NCI-H526 treated with DMSO at 0.1 percent for 48 hours (cell line): ENCODE measurements at regions not wholly inside any gene's neighbourhood (a gene's known extent, or its start where the extent isn't known, plus 50 kb on each side); places are given as distances from the start of the nearest gene placed in this dataset.
"Not testable (repeated sequence)": the region's sequence is repeated elsewhere in the genome, so short reads cannot be mapped to it uniquely, and the experiment has no call there.

Experiments
- DNase-seq: peaks from one replicate; lab custom pipeline; 2025; lab: John Stamatoyannopoulos, UW

- DNase-seq = no peak
These were observed 535.0 kb downstream of the RFPL4B start for GRCh38 chr6:112881828-112882780.

DNA sequence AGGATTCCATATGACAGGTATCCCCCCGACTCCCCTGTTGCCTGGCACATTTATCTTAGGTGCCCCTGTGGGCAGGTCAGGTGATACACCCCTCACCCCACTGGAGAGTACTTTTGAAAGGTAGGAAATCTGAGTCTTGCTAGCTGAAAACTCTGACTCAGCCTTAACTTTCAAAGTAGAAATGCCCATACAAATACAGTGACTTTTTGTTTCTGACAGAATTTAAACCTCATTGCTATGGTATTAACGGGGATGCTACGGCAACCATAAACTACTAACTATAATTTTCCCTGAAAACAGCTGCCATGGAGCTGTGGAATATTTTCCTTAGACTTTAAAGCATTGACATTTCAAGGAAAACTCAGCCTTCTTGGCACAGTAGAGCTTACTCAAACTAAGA lies 536.0 kb downstream of the RFPL4B start:
- DNase-seq = no peak

DNA sequence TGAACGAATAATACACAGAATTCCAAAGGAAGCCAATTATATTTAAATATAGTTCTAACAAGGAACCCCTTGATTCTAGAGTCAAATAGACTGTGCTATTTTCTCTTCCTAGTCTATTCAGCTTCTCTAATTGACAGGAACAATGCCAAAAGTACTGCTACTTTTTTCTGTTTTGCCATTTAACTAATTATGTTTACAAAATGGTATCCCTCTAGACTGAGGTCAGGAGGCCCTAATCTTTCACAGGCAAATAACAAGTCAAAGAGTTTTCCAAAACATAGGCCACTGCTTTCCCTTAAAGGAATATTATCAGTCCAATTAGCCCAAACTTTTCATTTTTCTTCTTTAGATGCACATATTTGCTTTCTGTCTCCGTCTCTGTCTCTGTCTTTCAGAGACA lies 539.3 kb downstream of the RFPL4B start:
- no peak for DNase-seq

DNA sequence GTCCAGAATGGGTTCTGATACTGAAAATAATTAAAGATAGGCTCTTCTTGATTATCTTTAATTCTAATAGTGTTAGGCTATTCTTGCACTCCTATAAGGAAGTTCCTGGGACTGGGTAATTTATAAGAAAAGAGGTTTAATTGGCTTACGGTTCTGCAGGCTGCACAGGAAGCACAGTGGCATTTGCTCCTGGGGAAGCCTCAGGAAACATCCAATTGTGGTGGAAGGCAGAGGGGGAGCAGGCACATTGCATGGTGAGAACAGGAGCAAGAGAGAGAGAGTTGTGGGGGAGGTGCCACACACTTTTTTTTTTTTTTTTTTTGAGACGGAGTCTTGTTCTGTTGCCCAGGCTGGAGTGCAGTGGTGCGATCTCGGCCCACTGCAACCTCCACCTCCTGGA lies 540.3 kb downstream of the RFPL4B start:
- DNase-seq = not testable (repeated sequence)

- DNase-seq = no peak
These were observed 552.4 kb downstream of the RFPL4B start for GRCh38 chr6:112899541-112899940.

GRCh38 chr6:112903361-112903760 lies 556.2 kb downstream of the RFPL4B start:
- DNase-seq = no peak

DNA sequence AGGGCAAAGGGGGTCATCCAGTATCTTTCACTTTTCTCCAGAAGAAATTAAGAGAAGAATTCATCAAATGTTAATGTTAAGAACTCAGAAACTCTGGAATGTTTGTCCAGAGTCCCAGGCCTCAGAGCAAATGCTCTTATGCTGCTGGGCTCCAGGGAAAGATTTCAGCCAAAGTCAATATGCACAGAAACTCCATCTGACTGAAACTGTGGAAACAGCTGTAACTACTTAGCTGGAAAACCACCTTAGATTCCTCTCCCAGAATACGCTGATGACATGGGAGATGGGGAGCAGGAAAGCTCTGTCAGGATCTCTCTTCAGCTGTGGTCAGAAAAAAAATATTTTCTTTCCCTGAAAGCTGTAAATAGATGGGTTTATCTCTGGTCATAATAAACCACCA lies 559.6 kb downstream of the RFPL4B start:
- no peak for DNase-seq

- DNase-seq = no peak
These were observed 562.7 kb downstream of the RFPL4B start for GRCh38 chr6:112909781-112910180.

- no peak for DNase-seq
These were observed 563.1 kb downstream of the RFPL4B start for GRCh38 chr6:112910256-112910655.

GRCh38 chr6:112911959-112912358 lies 564.8 kb downstream of the RFPL4B start:
- no peak for DNase-seq

DNA sequence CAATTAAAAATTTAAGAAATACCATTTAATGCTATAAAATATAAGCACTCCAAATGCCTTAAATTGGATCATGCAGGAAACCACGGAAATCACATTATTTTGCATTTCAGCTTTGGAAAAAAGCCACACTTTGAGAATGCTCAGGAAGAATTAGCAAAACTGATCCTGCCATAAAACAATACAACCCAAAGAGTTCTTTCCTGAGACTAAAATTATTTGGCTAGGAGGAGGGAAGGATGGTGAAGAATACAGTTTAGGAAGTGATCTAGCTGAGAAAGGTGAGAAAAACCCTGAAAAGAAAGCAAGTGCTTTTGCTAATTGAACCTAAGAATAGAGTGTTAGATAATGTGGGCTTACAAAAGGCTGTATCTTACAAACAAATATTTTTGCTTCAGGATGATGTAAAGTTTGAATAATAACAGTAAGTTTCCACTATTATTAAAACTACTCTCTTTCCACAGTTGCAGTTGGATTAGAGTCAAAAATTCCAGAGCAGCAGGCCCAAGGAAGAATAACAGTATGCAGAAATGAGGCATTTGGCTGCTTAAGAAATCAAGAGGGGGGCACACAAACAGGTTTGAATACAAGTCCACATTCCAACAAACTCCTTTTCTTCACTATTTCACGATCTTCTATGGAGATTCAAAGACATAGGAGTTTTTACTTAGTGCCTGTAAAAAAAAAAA lies 565.4 kb downstream of the RFPL4B start:
- DNase-seq = no peak

DNA sequence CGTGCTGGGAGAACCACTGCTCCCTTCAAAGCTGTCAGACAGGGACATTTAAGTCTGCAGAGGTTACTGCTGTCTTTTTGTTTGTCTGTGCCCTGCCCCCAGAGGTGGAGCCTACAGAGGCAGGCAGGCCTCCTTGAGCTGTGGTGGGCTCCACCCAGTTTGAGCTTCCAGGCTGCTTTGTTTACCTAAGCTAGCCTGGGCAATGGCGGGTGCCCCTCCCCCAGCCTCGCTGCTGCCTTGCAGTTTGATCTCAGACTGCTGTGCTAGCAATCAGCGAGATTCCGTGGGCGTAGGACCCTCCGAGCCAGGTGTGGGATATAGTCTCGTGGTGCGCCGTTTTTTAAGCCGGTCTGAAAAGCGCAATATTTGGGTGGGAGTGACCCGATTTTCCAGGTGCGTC lies 572.6 kb downstream of the RFPL4B start:
- not testable (repeated sequence) for DNase-seq

- DNase-seq = no peak
These were observed 573.9 kb downstream of the RFPL4B start for GRCh38 chr6:112920994-112921393.

DNA sequence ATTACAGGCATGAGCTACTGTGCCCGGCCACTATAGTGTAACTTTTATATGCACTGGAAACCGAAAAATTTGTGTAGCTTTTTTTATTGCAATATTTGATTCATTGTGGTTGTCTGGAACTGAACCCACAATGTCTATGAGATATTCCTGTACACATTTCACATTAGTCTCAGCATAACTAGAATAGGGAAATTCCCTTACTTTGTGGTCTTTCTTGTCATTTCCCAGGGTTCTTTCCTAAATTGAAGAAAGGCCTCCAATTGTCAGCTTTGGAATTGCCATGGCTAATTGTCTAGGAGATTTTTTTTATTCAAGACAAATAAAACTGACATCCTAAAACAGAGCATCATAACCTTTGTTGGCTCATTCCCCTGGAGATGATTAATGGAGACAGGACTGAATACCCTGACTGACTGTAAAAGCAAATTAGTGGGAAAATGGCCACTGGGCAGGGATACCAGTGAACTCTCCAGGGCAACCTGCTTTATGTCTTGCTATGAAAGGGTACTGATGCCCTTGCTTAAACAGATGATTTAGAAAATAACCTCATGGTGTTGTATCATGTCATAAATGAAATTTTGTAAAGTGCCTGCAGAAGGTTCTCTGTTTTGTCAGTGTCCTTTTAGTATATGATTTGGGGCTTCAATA lies 576.9 kb downstream of the RFPL4B start:
- no peak for DNase-seq

- no peak for DNase-seq
These were observed 578.6 kb downstream of the RFPL4B start for GRCh38 chr6:112925702-112926101.

- no peak for DNase-seq
These were observed 580.7 kb downstream of the RFPL4B start for GRCh38 chr6:112927641-112928320.

GRCh38 chr6:112929641-112930040 lies 582.5 kb downstream of the RFPL4B start:
- no peak for DNase-seq

- DNase-seq = no peak
These were observed 584.7 kb downstream of the RFPL4B start for GRCh38 chr6:112931832-112932231.

DNA sequence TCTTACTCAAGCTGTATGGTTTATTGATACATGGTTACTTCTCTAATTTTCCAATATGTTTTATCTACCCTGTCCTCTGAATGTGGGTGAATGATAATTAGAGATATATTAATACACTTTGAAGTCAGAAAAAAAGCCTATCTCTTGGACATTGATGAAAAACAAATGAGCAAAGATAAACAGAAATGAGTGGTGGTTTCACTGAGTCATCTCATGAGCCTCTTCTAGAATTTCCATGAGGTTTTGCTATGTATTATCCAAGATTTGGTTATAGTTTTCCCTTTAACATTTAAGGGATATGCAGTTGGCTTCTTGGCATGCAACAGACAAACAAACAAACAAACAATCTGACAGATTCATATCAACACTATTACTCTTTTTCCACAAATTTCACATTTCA lies 586.8 kb downstream of the RFPL4B start:
- DNase-seq = no peak

DNA sequence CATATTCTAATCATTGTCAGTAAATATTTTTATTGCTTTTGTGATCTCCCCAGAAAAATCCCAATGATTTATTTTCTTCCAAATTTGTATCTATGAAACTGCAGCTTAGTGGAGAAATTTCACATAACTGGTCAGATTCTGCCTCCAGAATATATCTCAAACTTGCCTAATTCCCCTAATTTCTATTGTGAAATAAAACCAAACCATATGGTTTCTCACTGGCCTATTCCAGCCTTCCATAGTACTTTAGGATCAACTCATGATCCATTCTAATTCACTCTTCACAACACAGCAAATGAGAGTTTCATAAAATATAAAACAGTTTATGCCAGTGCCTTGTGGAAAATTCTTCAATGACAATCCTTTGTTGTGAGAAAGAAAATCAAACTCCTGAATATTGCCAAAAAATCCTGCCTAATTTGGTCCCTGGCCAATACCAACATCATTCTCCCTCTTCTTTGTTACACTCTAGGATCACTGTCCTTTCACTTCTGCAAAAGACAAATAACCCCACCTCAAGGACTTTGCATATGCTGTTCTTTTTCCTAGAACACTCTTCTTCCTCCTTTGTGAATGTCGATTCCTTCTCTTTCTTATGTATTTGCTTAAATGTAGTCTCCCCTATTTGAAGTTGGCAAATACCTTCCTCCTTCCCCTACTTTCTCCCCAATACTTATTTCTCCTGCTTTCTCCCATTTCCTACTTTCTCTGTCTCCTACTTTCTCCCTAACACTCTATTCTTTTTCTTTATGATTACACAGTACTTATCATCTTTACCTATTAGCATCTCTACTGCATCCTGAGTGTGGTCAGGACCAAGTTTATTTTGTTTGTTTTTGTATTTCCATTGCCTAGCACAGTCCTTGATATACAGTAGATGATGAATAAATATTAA lies 587.5 kb downstream of the RFPL4B start:
- DNase-seq = no peak

- DNase-seq = no peak
These were observed 588.4 kb downstream of the RFPL4B start for GRCh38 chr6:112935402-112936078.
